ENCODE measurements at regions not wholly inside any gene's neighbourhood (a gene's known extent, or its start where the extent isn't known, plus 50 kb on each side); places are given as distances from the start of the nearest gene placed in this dataset.

- TF ChIP-seq FOXM1 (IDR thresholded peaks at IDR 0.05; ENCODE audit: borderline replicate concordance, low read depth) = no peak
- no peak for TF ChIP-seq EGR1 (IDR thresholded peaks at IDR 0.05)
- no peak for TF ChIP-seq CREB1 (IDR thresholded peaks at IDR 0.05; ENCODE audit: low read depth)
- no peak for TF ChIP-seq EP300 (IDR thresholded peaks at IDR 0.05; ENCODE audit: borderline replicate concordance)
- TF ChIP-seq CEBPB (IDR thresholded peaks at IDR 0.05) = no peak
- TF ChIP-seq REST (IDR thresholded peaks at IDR 0.05; ENCODE audit: low read depth) = no peak
- no peak for TF ChIP-seq MAX (IDR thresholded peaks at IDR 0.05)
- TF ChIP-seq USF1 (IDR thresholded peaks at IDR 0.05) = no peak
- no peak for TF ChIP-seq RAD21 (IDR thresholded peaks at IDR 0.05; ENCODE audit: low read depth)
Measured at GRCh38 chr6:21692721-21693120, 99.2 kb downstream of the SOX4 start.
